HG02943 (cell line): ENCODE measurements at regions not wholly inside any gene's neighbourhood (a gene's known extent, or its start where the extent isn't known, plus 50 kb on each side); places are given as distances from the start of the nearest gene placed in this dataset.

Experiments
- ATAC-seq: cut with Tn5 transposase; IDR thresholded peaks from one replicate; pipeline ENCODE4 v1.9.1; 2021; ENCODE audit warnings: mild to moderate bottlenecking, low read depth, moderate library complexity; ENCODE audit not compliant: unreplicated experiment

DNA sequence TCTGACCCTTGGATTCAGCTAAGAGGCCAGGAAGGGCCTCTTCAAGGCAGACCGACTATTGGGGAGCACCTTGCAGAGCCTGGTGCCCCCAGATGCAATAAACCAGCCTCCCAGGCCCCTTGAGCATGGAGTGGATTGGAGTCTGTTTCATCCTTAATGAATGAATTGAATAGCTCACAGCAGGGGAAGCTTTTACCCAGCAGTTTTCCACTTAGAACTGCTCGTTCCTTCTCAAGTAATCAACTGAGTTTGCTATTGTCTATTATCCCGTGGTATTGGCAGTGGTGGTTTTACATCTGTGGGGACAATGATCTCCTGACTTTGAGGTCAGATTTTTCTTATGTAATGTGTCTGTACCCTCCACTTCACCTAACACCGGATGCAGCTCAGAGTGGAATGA is 197.6 kb downstream of the AACS start:
- ATAC-seq: no peak

DNA sequence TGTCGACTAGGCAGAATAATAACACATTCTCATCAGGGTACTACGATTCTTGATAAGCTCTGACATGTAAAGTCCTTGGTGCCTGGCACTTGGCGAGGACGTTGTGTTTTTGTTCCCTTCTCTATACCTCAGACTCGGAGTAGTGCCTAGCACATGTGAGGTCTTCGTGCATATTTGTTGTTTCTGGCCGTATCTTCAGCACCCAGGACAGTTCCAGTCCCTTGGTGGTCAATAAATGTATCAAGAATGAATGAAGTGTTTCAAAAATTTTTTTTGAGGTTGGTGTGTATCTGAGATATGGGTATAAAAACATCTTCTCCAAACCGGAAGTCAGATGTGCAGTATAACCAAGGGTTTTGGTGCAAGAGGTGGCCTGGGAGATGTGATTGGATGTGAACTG is 198.2 kb downstream of the AACS start:
- no peak for ATAC-seq

DNA sequence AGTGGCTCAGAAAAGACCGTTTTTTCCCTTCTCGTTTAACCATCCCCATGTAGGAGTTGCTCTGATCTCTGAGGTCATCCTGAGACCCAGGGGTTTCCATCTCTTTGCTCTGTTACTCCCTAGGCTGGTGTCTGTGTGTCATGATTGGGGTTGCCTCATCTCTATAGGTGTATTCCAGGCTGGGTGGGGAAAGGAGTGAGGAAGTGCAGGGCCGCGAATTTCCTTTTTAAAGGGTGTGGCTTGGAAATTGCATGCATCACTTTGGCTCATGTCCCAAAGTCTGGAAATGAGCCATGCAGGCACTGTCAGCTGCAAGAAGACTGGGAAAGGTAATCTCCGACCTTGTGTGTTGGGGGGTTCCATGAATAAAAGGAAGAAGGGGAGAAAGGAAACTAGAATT is 201.9 kb downstream of the AACS start:
- no peak for ATAC-seq

DNA sequence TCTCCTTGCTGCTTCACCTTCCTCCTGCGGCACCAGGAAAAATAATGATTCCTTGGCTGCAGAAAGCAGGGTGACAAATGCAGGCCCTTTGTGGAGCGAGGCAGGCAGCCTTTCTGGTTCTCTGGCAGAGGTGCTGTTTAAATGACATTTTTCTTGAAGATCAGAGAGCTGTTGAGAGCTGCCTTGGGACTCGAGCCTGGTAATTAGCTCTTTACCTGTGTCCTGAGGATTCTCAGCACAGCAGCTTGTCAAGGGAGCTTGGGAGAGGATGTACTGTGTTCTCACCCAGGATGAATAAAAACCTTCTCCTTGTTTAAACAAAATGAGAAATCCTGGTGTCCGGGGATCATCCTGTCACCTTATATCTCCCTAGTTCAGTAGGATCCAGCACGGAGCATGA is 204.0 kb downstream of the AACS start:
- no peak for ATAC-seq

DNA sequence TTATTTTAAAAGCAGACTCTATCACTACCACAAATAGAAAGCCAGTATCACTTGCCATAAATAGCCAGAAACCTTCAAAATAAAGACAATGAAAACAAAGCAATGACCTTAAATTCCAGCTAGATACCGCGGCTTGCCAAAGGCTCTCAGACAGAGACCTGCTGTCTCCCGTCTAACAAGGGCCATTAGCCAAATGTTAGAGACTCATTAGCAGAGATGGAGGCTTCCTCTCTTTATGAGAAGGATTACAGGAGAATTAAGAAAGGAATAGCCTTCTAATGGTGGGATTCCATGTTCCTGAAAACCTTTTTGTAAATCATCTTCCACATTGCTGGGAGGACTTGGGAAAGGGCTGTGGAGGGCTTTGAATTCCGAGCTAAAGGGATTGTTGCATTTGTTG is 206.7 kb downstream of the AACS start:
- ATAC-seq: no peak

DNA sequence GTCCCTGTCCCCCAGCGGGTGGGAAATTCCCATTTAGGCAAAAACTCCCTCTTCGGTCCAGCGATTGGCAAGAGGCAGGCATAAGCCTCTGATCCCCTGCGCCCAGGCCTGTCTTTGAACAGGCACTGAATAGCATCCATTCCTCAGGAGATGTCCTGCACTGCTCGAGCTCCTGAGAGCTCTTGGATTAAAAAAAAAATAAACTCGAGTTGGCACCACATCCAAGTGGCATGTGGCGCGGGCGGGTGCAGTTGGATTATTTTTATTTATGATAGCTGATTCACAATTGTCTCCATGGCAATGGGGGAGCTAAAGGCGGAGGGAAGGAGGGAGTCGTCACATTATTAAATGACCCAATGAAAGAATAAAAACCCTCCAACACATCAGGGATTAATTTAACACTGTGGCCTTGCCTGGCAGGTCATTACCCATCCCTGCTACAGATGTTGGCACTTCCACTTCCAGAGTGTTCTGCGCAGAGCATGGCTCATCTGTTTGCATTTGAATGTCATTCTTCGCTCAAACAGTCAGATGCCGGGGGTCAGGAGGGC is 207.2 kb downstream of the AACS start:
- no peak for ATAC-seq

DNA sequence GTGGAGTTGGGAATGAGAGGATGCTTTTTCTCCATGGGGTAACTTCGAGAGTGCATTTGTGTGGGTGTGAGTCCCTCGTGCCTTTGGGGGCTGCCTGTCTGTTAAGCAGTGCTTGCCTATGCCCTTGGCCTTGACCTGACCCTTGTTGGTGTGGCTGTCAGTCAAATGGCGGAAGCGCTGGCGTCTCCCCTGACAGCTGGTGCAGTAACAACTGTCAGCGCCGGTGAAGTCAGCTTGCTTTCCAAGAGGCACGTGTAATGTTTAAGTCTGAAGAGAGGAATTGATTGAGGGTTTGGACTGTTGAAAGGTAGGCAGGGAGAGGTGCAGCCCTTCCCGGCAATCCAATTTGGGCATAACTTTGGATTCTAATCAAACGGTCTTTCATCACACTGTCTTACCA is 211.3 kb downstream of the AACS start:
- ATAC-seq: no peak

DNA sequence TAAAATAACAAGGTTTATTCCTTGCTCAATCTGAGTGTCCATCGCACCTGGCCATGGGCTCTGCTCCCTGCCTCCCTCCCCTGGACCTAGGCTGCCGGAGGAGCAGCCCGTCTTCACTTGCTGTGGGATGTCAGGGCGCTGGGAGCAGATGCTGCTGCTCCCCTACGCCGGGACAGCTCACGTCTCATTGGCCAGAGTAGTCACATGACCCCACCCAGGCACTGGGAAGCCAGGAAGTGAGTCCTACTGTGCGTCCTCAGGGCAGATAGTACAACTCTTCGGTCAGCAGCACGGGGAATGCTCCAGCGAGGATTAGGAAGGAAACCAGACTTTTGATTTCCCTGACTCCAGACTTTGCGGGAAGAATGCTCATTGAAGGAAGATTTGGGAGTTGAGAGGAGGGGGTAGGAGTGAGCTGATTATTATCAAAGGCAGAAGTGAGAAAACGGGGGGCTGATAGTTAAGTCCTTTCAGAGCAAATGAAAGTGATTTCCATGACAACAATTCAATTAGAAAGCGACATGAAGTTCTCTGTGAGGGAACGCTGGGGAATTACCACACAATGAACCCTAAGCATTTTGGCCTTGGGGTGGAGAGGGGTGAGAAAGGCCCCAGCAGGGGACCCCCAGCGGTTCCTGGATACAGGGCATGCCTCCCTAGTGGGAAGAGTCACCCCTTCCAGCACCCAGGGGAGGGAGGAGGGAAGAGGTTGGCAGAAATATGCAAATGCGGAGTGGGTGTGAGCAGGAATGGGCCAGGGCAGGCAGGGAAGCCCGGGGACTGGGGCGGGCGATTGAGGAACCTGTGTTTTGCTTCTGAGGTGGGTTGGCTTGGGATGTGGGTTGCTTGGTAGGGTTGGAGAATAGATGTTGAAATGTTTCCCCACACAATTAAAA is 215.5 kb downstream of the AACS start:
- no peak for ATAC-seq

DNA sequence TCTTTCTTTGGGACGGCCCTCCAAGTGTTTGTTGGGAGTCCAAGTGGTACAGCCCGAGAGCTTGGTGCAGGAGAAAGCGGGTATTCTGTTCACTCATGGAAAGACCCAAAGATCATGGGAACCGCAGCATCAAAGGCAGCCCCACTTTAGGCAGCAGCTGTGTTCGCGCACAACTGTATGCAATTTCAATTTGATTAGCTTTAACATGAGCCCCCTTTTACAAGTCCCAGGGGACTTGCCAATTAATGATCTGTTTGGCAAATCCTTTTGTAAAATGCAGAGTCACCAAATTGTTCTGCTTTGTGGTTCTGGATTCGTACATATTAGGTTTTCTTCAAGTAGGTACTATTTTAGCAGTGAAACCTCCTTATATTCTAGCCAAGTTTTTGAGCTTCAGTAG is 217.7 kb downstream of the AACS start:
- ATAC-seq: no peak

DNA sequence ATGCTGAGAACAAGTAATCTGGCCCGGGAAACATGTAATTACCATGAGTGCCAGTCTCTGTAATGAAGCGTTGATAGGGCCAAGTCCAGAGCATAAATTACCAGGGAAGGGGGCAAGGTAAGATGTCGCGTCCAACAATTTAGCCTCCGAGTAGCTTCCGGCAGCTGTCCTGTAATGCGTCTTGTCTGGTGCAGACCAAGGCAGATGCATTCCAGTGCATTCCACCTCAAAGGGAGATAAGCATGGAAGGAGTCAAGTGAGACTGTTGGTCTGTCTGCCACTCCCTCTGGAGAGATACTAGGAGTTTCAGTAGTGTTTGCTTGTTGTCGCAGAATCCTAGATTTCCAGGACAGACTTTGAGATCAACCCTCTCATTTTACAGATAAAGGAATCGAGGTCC is 218.3 kb downstream of the AACS start:
- ATAC-seq: no peak

DNA sequence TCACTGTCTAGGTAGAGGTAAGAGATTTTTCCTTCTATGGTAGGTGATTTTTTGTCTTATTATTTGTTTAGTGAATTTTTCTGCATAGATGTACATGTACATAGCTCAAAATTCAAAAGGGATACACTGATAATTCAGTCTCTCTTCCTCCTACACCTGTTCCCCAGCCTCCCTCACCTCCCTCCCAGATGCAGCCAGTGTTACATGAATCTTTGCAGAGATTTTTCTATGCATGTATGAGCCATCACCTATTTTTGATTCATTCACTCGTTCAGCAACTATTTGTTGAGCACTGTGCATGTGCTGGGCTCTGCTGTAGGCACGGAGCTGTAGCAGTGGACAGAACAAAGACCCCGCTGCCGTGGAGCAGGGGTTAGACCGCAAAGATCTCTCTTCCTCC is 218.9 kb downstream of the AACS start:
- ATAC-seq: no peak

DNA sequence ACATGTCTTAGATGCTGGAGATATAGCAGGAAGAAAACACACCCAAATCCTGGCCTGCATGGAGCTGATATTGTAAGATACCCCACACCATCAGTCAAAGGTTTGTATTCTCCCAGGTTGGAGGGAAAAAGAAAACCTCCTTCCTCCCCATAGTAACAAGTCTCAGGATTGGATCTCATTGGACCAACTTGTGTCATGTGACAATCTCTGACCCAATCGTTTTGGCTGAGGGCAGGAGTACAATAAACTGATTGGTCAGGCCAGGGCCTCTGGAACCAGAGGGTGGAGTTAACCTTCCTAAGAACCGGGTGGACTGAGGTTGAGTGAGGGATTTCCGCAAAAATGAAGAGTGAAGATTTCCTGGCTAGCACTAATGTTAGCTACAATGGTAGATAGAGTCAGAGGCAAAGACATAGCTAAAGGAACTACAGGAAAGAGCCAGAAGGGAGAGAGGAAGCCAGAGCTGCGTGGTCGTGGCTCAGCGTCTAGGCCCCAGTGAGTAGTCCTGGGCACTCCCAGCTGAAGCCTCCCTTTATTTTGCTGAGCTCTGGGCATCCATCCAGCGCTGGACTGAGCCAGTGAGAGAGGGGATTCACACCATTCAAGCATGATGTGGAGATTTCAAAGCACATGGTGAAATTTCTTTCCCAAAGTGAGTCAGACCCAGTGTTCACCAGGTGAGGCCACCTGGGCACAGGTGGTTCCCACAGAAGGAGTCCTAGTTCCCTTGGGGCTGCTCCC is 219.9 kb downstream of the AACS start:
- ATAC-seq: no peak

DNA sequence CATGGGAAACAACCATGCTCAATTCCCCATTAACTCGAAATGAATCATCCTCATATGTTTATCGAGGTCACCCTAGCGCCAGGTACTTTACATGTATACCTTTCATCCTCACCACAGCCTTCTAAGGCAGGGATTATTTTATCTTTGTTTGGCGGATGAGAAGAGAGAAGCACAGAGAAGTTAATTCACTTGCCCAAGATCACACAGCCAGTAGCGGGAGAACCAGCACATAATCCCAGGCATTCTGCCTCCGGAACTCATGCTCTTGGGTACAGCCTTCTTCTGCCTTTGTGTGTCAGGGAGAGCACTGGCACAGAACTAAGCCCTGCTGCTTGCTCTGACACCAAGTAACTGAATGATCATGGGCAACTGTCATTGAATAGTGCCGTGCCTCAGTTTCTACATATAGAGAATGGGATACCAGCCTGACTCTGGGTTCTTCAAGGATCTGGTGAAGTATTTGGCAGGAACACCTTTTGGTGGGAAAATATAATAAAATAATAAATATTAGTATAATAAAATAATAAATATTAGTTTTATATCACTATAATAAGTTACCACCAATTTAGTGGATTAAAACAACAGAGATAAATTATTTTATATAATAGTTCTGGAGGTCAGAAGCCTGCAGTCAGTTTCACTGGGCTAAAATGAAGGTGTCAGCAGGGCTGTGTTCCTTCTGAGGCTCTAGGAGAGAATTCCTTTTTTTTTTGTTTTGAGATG is 220.9 kb downstream of the AACS start:
- no peak for ATAC-seq

DNA sequence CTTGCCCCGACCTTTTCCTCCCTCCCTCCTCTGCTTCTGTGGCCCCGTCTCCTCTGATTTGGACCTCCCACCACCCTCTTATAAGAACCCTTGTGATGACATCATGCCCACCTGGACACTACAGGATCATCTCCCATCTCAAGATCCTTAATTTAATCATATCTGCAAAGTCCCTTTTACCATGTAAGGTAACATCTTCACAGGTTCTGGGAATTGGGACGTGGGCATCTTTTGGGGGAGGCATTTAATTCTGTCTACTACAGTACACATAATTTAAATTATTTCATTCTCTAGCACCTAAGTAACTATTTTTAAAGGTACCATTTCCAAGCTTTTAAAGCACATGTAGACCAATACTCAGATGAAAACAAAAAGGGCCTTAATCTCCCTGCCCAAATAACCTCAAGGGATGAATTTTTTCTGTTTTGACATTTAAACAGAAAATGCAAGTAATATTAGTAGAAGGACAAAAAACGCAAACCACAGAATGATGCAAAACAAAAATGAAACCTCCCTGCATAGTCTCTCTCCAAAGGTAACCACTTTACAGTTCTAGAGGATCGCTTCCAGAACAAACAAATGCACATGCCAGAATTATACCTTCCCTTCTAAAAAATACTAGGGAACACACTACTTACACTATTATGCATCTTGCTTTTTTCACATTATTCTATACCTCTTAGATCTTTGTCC is 222.1 kb downstream of the AACS start:
- no peak for ATAC-seq

DNA sequence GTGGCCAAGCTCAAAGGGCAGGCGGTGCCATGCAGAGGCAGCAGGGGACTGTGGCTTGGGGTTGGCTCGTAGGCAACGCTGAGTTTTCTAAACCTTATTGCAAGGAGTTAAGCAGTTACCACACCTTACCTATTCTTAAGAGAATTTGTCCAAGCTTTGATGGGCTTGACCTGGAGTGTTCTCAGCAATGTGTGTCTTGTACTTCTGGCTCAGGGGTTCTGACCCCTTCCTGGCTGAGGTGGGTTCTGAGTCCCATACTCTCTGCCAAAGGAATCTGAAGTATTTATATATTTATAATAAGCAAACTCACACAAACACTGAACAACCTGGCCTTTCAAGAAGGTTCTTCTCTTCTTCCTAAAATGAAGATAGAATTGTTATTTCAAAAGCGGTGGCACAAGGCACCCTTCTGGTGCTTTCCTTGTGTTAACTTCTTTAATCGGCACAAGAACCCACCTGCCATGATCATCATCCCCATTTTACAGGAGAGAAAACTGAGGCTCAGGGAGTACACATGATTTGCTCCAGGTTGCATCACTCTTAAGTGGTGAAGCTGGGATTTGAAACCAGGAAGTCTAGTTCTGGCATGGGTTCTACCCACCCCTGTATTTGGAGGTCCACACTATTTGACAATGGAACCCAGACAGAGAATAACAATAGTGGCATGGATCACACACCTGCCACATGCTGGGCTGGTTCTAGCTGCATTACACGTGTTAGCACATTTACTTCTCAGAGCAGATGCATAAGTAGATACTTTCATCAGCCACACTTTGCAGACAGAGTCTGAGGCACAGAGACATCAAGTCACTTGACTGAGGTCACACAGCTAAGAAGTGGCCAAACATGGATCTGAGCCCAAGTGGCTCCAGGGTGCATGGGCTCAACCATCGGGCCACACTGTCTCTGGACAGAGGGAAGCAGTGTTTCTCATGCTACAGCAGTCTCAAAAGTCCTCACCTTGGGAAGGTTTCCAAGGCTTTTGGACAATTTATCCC is 224.0 kb downstream of the AACS start:
- ATAC-seq: no peak

DNA sequence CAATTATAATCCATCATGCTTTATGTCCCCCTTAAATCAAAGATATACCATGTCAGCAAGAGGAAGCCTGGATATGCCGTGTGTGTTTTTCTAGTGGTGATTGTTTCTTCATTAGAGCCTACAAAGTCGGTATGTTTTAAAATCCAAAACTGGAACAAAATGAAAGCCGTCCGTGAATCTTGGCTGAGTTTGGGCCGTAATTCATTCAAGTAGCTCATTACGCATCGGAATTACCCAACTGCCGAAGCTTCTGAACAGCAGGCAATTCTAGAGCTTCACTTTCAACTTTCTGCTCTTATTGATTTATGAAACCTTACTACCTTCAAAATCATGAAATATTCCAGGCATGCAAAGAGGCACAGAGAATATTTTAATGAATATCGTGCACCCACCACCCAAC is 224.7 kb downstream of the AACS start:
- ATAC-seq: no peak

DNA sequence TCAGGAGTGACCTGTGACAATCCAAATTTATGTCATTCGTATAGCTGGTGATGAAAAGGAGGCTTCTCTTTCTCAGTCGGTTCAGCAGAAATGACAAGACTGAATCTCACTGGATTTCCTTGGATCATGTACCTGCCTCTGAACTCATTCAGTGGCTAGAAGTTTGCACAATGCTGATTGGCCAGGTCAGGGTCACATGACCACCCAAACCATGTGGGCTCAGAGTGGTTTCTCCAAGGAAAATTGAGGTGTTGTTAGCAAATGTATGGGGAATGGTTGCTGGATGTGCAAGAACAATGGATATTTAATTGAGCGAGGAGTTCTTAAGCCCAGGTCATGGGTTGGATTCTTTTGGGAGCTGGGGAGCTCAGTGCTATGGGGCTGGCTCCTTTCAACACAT is 227.5 kb downstream of the AACS start:
- no peak for ATAC-seq

DNA sequence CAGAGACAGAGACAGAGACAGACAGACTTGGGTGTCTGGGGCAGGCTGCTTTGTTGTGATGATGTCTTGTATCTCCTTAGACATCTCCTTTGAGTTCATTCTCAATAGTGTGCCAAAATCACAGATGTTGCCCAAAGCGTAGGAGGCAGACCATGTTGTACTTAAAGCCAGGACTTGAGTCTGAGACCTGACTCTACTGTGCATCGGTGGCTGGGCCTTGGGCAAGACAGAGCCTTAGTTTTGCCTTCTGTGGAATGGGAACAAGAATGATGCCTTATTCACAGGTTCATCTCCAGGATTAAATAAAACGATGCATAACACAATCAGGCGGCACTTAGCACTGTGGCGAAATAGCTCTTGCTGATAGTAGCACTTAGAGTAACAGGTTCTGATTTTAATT is 230.3 kb downstream of the AACS start:
- no peak for ATAC-seq

DNA sequence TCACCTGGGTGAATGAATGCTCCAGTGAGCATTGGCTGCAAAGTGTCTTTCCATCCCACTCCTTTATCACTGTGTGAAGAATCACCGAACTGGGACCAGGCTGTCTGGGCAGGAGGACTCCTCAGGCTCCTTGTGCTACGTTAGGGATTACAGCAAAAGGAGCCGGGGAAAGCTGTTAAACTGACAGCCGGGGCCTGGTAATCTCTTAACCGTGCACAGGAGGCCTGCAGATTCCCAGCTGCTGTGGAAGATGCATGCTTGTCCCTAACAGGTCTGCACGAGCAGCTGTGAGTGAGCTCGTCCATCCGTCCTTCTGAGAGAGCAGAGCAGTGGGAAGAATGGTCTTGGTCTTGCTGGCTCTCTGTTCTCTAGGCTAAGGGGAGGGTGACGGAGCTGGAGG is 231.5 kb downstream of the AACS start:
- no peak for ATAC-seq
